CD4-positive, alpha-beta T cell (primary cell): ENCODE measurements at regions not wholly inside any gene's neighbourhood (a gene's known extent, or its start where the extent isn't known, plus 50 kb on each side); places are given as distances from the start of the nearest gene placed in this dataset.

Experiments used
- ATAC-seq: fragments of 200-7000 bp; cut with Tn5 transposase; one replicate; pipeline ENCODE4 v1.10.0; 2022; ENCODE audit warnings: mild to moderate bottlenecking; ENCODE audit not compliant: poor library complexity
- CTCF ChIA-PET: fragments of 350-600 bp; sonication (Branson Sonifier 250); formaldehyde crosslinking; loops from one replicate; lab custom pipeline; 2021; ENCODE audit warnings: antibody characterized with exemption, inconsistent platforms; lab: Charles Lee
- POLR2A ChIA-PET: fragments of 350-600 bp; sonication (Branson Sonifier 250); formaldehyde crosslinking; loops from one replicate; lab custom pipeline; 2021; ENCODE audit warnings: antibody characterized with exemption, inconsistent platforms; lab: Charles Lee
- DNase-seq, 14 experiments: peaks; one replicate each; pipeline ENCODE4 v3.0.0-alpha.2; 2013 to 2020; ENCODE audit warnings: mixed read lengths in 2 of 14
- H3K27ac ChIP-seq, 2 donors: one replicate each; pipeline versions ENCODE4 v1.5.1 to v1.7.0; 2013; ENCODE audit warnings: low read length in 2 of 2, low read depth in 1 of 2, mild to moderate bottlenecking in 1 of 2
- H3K27me3 ChIP-seq, 2 experiments: 1 replicate in 1 of 2; 2 replicates in 1 of 2; pipeline versions ENCODE4 v1.6.1 to v1.7.0; 2013; ENCODE audit warnings: low read length in 2 of 2, control low read depth in 1 of 2, mild to moderate bottlenecking in 1 of 2, moderate library complexity in 1 of 2; ENCODE audit not compliant: insufficient read depth in 2 of 2, control insufficient read depth in 1 of 2
- H3K36me3 ChIP-seq: one replicate; pipeline ENCODE4 v1.6.1; 2013; ENCODE audit warnings: low read length, control low read depth; ENCODE audit not compliant: insufficient read depth
- H3K4me1 ChIP-seq: one replicate; pipeline ENCODE4 v1.6.1; 2013; ENCODE audit warnings: low read length, control low read depth; ENCODE audit not compliant: insufficient read depth
- H3K4me3 ChIP-seq: one replicate; pipeline ENCODE4 v1.5.1; 2013; ENCODE audit warnings: mild to moderate bottlenecking, low read length, moderate library complexity
- H3K9me3 ChIP-seq, 2 experiments: 1 replicate in 1 of 2; 2 replicates in 1 of 2; pipeline versions ENCODE4 v1.6.1 to v1.7.0; 2013; ENCODE audit warnings: low read length in 2 of 2, mild to moderate bottlenecking in 2 of 2, control low read depth in 1 of 2, moderate library complexity in 1 of 2; ENCODE audit not compliant: control insufficient read depth in 1 of 2, insufficient read depth in 1 of 2
- H3K27ac Mint-ChIP-seq: one replicate; pipeline ENCODE4 v1.8.0; 2020; ENCODE audit warnings: mixed read lengths
- H3K27me3 Mint-ChIP-seq: one replicate; pipeline ENCODE4 v1.8.0; 2021; ENCODE audit warnings: mixed read lengths
- H3K36me3 Mint-ChIP-seq: one replicate; pipeline ENCODE4 v1.8.0; 2021; ENCODE audit warnings: low read depth, mixed read lengths
- H3K4me1 Mint-ChIP-seq: one replicate; pipeline ENCODE4 v1.8.0; 2021; ENCODE audit warnings: low read depth, mixed read lengths
- H3K4me3 Mint-ChIP-seq: one replicate; pipeline ENCODE4 v1.8.0; 2020; ENCODE audit warnings: mild to moderate bottlenecking, mixed read lengths
- H3K9me3 Mint-ChIP-seq: one replicate; pipeline ENCODE4 v1.8.0; 2020; ENCODE audit warnings: mixed read lengths
- intact Hi-C, 2 experiments: fragments of 100-400 bp; cut with DNase I in 1 of 2; cut with micrococcal nuclease in 1 of 2; formaldehyde crosslinking; loops; one replicate each; pipeline versions ENCODE4 v1.15.1 to v1.9.0; 2023 to 2025; cut with DNase I, micrococcal nuclease
- TF ChIP-seq, protein P1 (sequence below): fragments of 200-600 bp; IDR thresholded peaks from one replicate; pipeline ENCODE4 v1.8.0; 2022; ENCODE audit warnings: antibody characterized with exemption, mild to moderate bottlenecking

- no peaks in the 10 kb centered on the region for H3K27me3 ChIP-seq
- H3K27me3 Mint-ChIP-seq = no peaks in the 10 kb centered on the region
- no peak overlapping the region for H3K4me3 Mint-ChIP-seq
- ChIA-PET POLR2A (no interaction called here), CTCF (no interaction called here)
- TF ChIP-seq, protein P1, sequence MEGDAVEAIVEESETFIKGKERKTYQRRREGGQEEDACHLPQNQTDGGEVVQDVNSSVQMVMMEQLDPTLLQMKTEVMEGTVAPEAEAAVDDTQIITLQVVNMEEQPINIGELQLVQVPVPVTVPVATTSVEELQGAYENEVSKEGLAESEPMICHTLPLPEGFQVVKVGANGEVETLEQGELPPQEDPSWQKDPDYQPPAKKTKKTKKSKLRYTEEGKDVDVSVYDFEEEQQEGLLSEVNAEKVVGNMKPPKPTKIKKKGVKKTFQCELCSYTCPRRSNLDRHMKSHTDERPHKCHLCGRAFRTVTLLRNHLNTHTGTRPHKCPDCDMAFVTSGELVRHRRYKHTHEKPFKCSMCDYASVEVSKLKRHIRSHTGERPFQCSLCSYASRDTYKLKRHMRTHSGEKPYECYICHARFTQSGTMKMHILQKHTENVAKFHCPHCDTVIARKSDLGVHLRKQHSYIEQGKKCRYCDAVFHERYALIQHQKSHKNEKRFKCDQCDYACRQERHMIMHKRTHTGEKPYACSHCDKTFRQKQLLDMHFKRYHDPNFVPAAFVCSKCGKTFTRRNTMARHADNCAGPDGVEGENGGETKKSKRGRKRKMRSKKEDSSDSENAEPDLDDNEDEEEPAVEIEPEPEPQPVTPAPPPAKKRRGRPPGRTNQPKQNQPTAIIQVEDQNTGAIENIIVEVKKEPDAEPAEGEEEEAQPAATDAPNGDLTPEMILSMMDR = no peak
- H3K4me1 Mint-ChIP-seq = no peaks in the 10 kb centered on the region
- no peaks in the 10 kb centered on the region for H3K36me3 ChIP-seq
- no peak overlapping the region for H3K27ac ChIP-seq
- DNase-seq (no peak), ATAC-seq (no peak)
- no peaks in the 10 kb centered on the region for H3K9me3 ChIP-seq
- no peak overlapping the region for H3K27ac Mint-ChIP-seq
- H3K4me1 ChIP-seq = no peaks in the 10 kb centered on the region
- H3K9me3 Mint-ChIP-seq = peaks cover 6% of the 10 kb centered on the region
- H3K4me3 ChIP-seq = no peak overlapping the region
- intact Hi-C loops = no loop called here
- H3K36me3 Mint-ChIP-seq = no peaks in the 10 kb centered on the region
These were observed 706.9 kb upstream of the STXBP6 start for GRCh38 chr14:25756876-25757275.

- Mint-ChIP-seq H3K27me3 (no peaks in the 10 kb centered on the region), H3K36me3 (no peaks in the 10 kb centered on the region), H3K4me3 (no peak overlapping the region), H3K9me3 (peaks cover 9% of the 10 kb centered on the region), H3K27ac (no peak overlapping the region), H3K4me1 (no peaks in the 10 kb centered on the region)
- no peak for DNase-seq
- TF ChIP-seq, protein P1 = no peak
- Histone ChIP-seq H3K27me3 (no peaks in the 10 kb centered on the region), H3K4me3 (no peak overlapping the region), H3K36me3 (no peaks in the 10 kb centered on the region), H3K9me3 (no peaks in the 10 kb centered on the region), H3K4me1 (no peaks in the 10 kb centered on the region), H3K27ac (no peak overlapping the region)
- no peak for ATAC-seq
- intact Hi-C loops = no loop called here
- POLR2A ChIA-PET = no interaction called here
- CTCF ChIA-PET = no interaction called here
These were observed 703.2 kb upstream of the STXBP6 start for GRCh38 chr14:25753130-25753529.

DNA sequence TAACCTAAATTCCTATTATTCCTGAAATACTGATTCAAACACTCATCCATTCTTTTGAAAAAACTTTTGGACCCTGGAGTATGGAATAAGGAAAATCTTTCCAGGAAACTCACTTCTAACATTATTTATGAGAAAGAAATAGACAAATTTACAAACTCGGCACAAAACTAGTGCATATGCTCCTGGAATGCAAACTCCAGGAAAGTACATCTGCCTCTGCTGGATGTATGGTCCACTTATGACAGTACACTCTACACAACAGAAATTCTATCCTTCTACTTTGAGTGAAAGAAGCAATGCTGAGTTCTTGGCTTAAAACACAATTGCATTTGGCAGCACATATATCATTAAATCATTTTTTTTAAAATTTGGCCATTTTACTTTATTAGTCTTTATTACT, 700.5 kb upstream of the STXBP6 start:
- Histone ChIP-seq H3K4me1 (no peaks in the 10 kb centered on the region), H3K4me3 (no peak overlapping the region), H3K36me3 (no peaks in the 10 kb centered on the region), H3K27me3 (no peaks in the 10 kb centered on the region), H3K9me3 (no peaks in the 10 kb centered on the region), H3K27ac (no peak overlapping the region)
- ChIA-PET POLR2A (no interaction called here), CTCF (no interaction called here)
- H3K4me3 Mint-ChIP-seq = no peak overlapping the region
- no peak overlapping the region for H3K27ac Mint-ChIP-seq
- ATAC-seq (no peak), DNase-seq (no peak)
- intact Hi-C loops = no loop called here
- no peaks in the 10 kb centered on the region for H3K36me3 Mint-ChIP-seq
- H3K9me3 Mint-ChIP-seq = peaks cover 13% of the 10 kb centered on the region
- TF ChIP-seq, protein P1 = no peak
- no peaks in the 10 kb centered on the region for H3K4me1 Mint-ChIP-seq
- no peaks in the 10 kb centered on the region for H3K27me3 Mint-ChIP-seq
